Endothelial cell (in vitro differentiated cells): ENCODE measurements at regions not wholly inside any gene's neighbourhood (a gene's known extent, or its start where the extent isn't known, plus 50 kb on each side); places are given as distances from the start of the nearest gene placed in this dataset.

ENCODE experiments used
- DNase-seq: peaks from one replicate; pipeline ENCODE4 v3.0.0; 2021; ENCODE audit warnings: low spot score
- H3K27ac Mint-ChIP-seq: one replicate; pipeline ENCODE4 v1.8.0; 2021; ENCODE audit warnings: mixed read lengths, inconsistent platforms; ENCODE audit not compliant: unreplicated experiment
- H3K27me3 Mint-ChIP-seq: one replicate; pipeline ENCODE4 v1.8.0; 2021; ENCODE audit warnings: mild to moderate bottlenecking, moderate library complexity, mixed read lengths, inconsistent platforms; ENCODE audit not compliant: unreplicated experiment
- H3K36me3 Mint-ChIP-seq: one replicate; pipeline ENCODE4 v1.8.0; 2021; ENCODE audit warnings: mild to moderate bottlenecking, low read depth, mixed read lengths, inconsistent platforms; ENCODE audit not compliant: unreplicated experiment
- H3K4me1 Mint-ChIP-seq: one replicate; pipeline ENCODE4 v1.8.0; 2021; ENCODE audit warnings: mild to moderate bottlenecking, mixed read lengths, inconsistent platforms; ENCODE audit not compliant: unreplicated experiment
- H3K4me3 Mint-ChIP-seq: one replicate; pipeline ENCODE4 v1.8.0; 2021; ENCODE audit warnings: mild to moderate bottlenecking, mixed read lengths, inconsistent platforms; ENCODE audit not compliant: unreplicated experiment
- H3K9me3 Mint-ChIP-seq: one replicate; pipeline ENCODE4 v1.8.0; 2021; ENCODE audit warnings: mixed read lengths, inconsistent platforms; ENCODE audit not compliant: unreplicated experiment
- CTCF ChIP-seq: fragments of 200-600 bp; sonication (generic); IDR thresholded peaks from one replicate; pipeline ENCODE4 v1.5.0; 2021; ENCODE audit warnings: antibody characterized with exemption; ENCODE audit not compliant: unreplicated experiment

DNA sequence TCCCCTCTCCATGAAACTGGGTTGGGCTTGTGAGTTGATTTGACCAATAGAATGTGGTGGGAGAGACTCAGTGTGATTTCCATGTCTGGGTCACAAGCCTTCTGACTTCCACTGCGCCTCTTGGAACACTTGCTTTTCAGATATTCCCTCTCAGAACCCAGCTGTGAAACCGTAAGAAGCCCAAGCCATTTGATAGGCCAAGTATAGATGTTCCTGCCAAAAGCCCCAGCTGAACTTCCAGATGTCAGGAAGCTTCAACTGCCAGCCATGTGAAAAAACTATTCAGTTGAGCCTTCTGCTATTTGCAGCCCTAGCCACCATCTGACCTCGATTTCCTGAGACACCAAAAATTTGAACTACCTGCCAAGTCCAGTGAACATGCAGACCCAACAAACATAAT, 387.8 kb upstream of the GJE1 start:
- TF ChIP-seq CTCF = no peak
- Mint-ChIP-seq H3K27ac (no peak overlapping the region), H3K4me3 (no peak overlapping the region), H3K4me1 (no peaks in the 10 kb centered on the region), H3K36me3 (peaks cover 6% of the 10 kb centered on the region), H3K27me3 (no peaks in the 10 kb centered on the region), H3K9me3 (no peaks in the 10 kb centered on the region)
- no peak for DNase-seq

DNA sequence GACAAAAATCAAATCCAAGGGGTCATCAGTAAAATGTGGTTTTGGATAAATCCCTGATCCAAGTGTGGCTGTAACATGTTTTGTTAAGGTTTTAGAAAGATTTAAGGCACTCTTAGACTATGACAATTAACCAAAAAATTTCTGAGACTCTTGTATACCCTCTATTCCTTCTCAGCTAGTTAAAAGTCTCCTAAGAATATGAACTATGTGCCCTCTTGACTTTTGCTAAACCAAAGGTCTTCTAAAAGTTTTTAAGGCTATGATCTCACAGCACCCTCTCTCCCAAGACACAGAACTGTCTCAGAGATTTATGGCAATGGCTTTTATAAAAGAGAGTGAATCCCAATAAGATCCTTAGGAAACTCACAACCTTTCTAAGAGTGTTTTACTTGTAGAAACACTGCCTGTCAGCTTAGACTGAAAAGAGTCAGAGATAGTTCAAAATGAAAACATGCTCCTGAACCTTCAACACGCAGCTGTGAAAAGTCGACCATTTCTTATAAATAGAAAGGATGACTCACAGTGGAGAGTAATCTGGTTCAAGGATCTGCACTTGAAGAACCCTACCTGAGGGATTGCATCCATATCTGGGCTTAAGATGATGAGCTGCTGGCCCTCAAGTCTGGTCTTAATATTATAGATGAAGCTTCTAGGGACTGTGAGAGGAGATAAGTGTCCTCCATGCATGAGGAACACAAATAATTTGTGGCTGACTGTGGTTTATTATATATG, 388.4 kb upstream of the GJE1 start:
- Mint-ChIP-seq H3K36me3 (peaks cover 6% of the 10 kb centered on the region), H3K4me3 (no peak overlapping the region), H3K27ac (no peak overlapping the region), H3K27me3 (no peaks in the 10 kb centered on the region), H3K4me1 (no peaks in the 10 kb centered on the region), H3K9me3 (no peaks in the 10 kb centered on the region)
- no peak for DNase-seq
- no peak for TF ChIP-seq CTCF

- no peaks in the 10 kb centered on the region for H3K27me3 Mint-ChIP-seq
- H3K36me3 Mint-ChIP-seq = no peaks in the 10 kb centered on the region
- no peak for DNase-seq
- no peak overlapping the region for H3K4me3 Mint-ChIP-seq
- no peaks in the 10 kb centered on the region for H3K4me1 Mint-ChIP-seq
- H3K9me3 Mint-ChIP-seq = no peaks in the 10 kb centered on the region
- no peak for TF ChIP-seq CTCF
- no peak overlapping the region for H3K27ac Mint-ChIP-seq
Observed at GRCh38 chr6:141736104-141736503, 396.6 kb upstream of the GJE1 start.

GRCh38 chr6:141735126-141735525, 397.6 kb upstream of the GJE1 start:
- Mint-ChIP-seq H3K36me3 (no peaks in the 10 kb centered on the region), H3K4me3 (no peak overlapping the region), H3K27me3 (no peaks in the 10 kb centered on the region), H3K27ac (no peak overlapping the region), H3K4me1 (no peaks in the 10 kb centered on the region), H3K9me3 (no peaks in the 10 kb centered on the region)
- TF ChIP-seq CTCF = no peak
- DNase-seq = no peak

DNA sequence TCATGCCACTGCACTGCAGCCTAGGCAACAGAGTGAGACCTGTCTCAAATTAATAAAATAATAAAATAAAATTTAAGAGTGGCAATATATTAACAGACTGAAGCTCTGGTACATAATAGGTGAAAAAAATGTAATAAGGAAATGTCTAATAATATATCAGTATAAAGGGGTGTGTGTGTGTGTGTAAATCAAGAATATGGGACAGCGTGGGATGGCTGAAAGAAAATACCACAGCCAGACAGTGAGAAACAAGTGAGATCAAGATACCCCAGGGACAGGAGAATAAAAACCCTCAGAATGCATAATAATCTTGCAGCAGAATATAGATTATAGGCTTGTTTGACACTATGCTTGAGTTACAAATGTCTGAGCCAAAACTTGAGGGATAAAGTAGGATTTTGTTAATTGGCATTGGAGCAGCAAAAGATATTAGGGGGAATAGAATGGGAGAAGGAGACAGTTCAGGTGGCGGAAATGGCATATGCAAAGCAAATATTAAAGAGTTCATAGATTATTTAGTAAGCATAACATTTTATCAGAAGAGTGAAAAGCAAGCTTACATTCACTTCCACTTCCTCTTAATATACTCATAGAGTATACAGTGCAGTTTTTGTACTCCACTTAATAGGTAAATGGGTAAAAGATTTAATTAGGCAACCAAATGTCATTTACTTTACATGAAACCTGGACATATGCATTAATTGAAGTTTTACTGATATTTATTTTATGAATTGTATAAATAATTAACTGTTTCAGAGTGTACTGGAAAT, 398.5 kb upstream of the GJE1 start:
- Mint-ChIP-seq H3K4me1 (no peaks in the 10 kb centered on the region), H3K27me3 (no peaks in the 10 kb centered on the region), H3K36me3 (no peaks in the 10 kb centered on the region), H3K9me3 (no peaks in the 10 kb centered on the region), H3K27ac (no peak overlapping the region), H3K4me3 (no peak overlapping the region)
- no peak for TF ChIP-seq CTCF
- DNase-seq = no peak
